HK-2 (cell line): ENCODE measurements at regions not wholly inside any gene's neighbourhood (a gene's known extent, or its start where the extent isn't known, plus 50 kb on each side); places are given as distances from the start of the nearest gene placed in this dataset.
"Not testable (repeated sequence)": the region's sequence is repeated elsewhere in the genome, so short reads cannot be mapped to it uniquely, and the experiment has no call there.

ENCODE experiments used
- DNase-seq: peaks from one replicate; pipeline ENCODE4 v3.0.0-alpha.2; 2018; ENCODE audit not compliant: unreplicated experiment

DNA sequence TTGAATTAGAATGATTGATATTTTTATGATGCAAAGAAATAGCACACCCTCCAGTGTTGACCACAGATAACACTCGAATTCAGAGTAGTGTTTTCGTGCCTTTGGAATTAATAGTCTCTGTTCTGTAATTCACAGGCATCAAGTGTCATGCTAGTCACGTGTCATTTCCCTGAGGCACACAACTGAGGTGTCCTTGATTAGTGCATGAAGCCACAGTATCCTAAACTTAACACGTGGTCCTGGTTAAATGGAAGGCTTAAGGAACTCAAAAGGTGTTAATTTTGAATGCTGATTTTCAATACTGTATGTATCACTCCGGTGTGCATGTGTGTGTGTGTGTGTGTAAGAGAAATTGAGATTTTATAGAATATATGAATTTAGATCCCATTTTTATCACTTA lies 625.6 kb downstream of the TMEM114 start:
- DNase-seq, result no peak

GRCh38 chr16:7964167-7964566 lies 626.1 kb downstream of the TMEM114 start:
- no peak for DNase-seq

GRCh38 chr16:7962091-7962879 lies 628.0 kb downstream of the TMEM114 start:
- DNase-seq, result no peak

GRCh38 chr16:7957151-7957550 lies 624.5 kb downstream of the RBFOX1 start:
- DNase-seq, result no peak

DNA sequence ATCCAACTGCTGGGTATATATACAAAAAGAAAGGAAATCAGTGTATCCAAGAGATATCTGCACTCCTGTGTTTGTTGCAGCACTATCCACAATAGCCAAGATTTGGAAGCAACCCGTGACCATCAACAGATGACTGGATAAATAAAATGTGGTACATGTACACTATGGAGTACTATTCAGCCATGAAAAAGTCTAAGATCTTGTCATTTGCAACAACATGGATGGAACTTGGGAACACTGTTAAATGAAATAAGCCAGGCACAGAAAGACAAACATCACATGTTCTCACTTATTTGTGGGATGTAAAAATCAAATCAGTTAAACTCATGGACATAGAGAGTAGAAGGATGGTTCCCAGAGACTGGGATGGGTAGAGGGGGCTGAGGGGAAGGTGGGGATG lies 620.7 kb downstream of the RBFOX1 start:
- DNase-seq, result no peak

GRCh38 chr16:7946142-7946541 lies 613.5 kb downstream of the RBFOX1 start:
- no peak for DNase-seq

- no peak for DNase-seq
These were observed 605.5 kb downstream of the RBFOX1 start for GRCh38 chr16:7938175-7938574.

- no peak for DNase-seq
These were observed 588.7 kb downstream of the RBFOX1 start for GRCh38 chr16:7921345-7921744.

DNA sequence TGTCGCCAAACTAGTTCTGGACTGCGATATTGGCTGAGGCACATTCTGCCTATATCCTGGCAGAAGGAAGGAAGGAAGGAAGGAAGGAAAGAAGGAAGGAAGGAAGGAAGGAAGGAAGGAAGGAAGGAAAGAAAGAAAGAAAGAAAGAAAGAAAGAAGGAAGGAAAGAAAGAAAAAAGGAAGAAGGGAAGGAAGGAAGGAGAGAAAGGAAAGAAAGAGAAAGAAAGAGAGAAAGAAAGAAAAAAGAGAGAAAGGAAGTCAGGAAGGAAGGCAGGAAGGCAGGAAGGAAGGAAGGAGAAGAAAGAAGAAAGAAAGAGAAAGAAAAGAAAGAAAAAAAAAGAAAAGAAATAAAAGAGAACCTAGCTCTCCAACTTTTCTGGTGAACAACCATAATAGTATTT lies 587.1 kb downstream of the RBFOX1 start:
- no peak for DNase-seq

GRCh38 chr16:7914748-7915147 lies 582.1 kb downstream of the RBFOX1 start:
- DNase-seq, result no peak

- no peak for DNase-seq
These were observed 579.5 kb downstream of the RBFOX1 start for GRCh38 chr16:7912132-7912531.

GRCh38 chr16:7910116-7910515 lies 577.5 kb downstream of the RBFOX1 start:
- no peak for DNase-seq

GRCh38 chr16:7888411-7888810 lies 555.8 kb downstream of the RBFOX1 start:
- no peak for DNase-seq

GRCh38 chr16:7887316-7887715 lies 554.7 kb downstream of the RBFOX1 start:
- no peak for DNase-seq

- DNase-seq, result no peak
These were observed 539.3 kb downstream of the RBFOX1 start for GRCh38 chr16:7871979-7872378.

DNA sequence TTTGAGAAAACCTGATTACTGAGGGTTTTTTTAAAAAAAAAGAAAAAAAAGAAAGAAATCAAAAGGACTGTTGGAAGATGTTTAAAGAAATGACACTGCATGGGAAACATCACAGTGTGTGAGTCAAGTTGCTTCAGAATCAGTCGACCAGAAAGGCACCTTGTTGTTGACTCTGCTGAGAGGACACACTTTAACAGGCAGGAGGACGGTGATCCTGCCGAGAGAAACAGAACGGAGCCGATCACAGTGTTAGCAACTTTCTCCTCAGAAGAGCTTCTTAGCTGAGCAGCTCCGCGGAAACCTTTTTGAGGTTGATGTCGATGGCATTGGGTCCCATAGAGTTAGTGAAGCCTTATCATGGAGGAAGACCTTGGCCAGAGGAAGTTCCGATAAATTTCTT lies 538.7 kb downstream of the RBFOX1 start:
- DNase-seq, result no peak

DNA sequence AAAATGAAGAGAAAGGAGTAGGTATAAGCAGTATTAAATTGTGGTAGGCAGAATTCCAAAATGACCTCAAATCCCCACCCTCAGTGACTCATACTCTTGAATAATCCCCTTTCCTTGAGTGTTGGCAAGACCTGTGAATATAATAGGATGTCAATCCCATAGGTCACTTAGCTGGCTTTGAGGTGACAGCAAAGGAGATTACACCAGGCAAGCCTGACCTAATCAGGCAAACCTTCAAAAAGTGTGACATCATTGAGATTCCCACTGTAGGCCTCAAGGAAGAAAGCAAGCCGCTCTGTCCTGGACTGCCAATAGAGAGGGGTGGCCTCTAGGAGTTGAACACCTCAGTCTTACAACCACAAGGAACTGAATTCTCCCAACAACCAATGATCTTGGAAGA lies 535.2 kb downstream of the RBFOX1 start:
- DNase-seq, result no peak

- no peak for DNase-seq
These were observed 533.5 kb downstream of the RBFOX1 start for GRCh38 chr16:7866144-7866543.

DNA sequence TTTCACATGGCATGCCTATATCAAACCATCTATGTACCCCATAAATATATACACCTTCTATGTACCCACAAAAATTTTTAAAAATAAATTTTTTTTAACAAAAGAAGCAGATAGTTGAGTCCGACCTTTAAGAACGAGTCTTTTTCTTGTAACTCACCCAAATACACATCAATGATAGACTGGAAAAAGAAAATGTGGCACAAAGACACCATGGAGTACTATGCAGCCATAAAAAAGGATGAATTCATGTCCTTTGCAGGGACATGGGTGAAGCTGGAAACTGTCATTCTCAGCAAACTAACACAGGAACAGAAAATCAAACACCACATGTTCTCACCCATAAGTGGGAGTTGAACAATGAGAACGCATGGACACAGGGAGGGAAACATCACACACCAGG lies 532.7 kb downstream of the RBFOX1 start:
- not testable (repeated sequence) for DNase-seq

GRCh38 chr16:7861891-7862582 lies 529.4 kb downstream of the RBFOX1 start:
- no peak for DNase-seq

DNA sequence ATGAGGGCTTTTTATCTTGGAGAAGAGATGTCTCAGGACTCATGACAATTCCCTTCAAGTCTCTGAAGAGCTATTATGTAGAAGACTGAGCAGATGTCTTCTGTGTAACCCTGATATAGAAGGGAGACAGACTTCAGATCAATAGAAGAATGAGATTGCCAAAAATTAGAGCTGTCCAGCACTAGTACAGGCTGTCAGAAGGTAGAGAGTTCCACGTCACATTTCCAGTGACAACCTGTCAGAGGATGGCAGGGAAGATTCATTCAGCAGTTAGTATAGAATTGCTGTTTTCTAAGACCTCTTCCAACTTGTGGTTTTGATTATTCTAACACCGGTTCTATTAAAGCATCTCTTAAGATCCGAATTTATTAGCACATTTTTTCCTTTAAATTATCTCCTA lies 520.6 kb downstream of the RBFOX1 start:
- DNase-seq, result no peak

GRCh38 chr16:7849841-7850240 lies 517.2 kb downstream of the RBFOX1 start:
- DNase-seq, result no peak

DNA sequence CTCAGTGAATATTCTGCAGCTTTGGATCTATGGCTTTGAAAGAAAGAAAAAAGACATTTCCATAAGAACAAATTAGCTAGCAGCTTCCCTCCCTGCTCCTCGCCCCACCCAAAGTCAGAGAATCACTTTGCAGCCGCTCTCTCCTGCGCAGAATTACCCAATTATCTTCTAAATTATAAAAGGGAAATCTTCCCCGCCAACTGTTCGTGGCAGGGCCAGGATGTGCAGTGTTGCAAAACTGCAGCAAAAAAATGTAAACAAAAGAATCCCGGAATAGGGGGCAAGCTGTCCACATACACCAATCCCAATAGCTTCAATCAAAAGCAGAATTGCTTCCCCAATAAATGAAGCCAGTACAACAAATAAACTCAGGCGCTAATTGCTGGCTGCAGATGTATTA lies 510.6 kb downstream of the RBFOX1 start:
- no peak for DNase-seq

- DNase-seq, result no peak
These were observed 506.9 kb downstream of the RBFOX1 start for GRCh38 chr16:7839568-7839967.
